Endothelial cell of umbilical vein (primary cell): ENCODE measurements at regions not wholly inside any gene's neighbourhood (a gene's known extent, or its start where the extent isn't known, plus 50 kb on each side); places are given as distances from the start of the nearest gene placed in this dataset.

ENCODE experiments used
- BruUV-seq: library from RNA; stranded (reverse); fragments of 400-500 nt; replicated peaks from 2 replicates; lab custom pipeline; 2021; lab: Mats Ljungman, UMichigan
- CTCF ChIA-PET: fragments of 300-600, 350-600 bp; sonication (Branson Sonifier 250); formaldehyde crosslinking; loops from one replicate; lab custom pipeline; 2021; ENCODE audit warnings: antibody characterized with exemption, inconsistent platforms; lab: Charles Lee
- POLR2A ChIA-PET: fragments of 300-600, 350-600 bp; sonication (Branson Sonifier 250); formaldehyde crosslinking; loops from one replicate; lab custom pipeline; 2021; ENCODE audit warnings: antibody characterized with exemption, inconsistent platforms; lab: Charles Lee
- DNase-seq: peaks from one replicate; pipeline ENCODE4 v3.0.0-alpha.2; 2011; ENCODE audit warnings: low read depth, low spot score
- FAIRE-seq: peaks from 2 replicates; lab custom pipeline; 2011; peaks lifted over from hg19 to GRCh38; lab: Jason Lieb, UNC
- H2AFZ ChIP-seq: 2 replicates; pipeline ENCODE4 v1.6.0; 2012; ENCODE audit warnings: low read depth, low read length, control low read depth, inconsistent platforms
- H3K27ac ChIP-seq: 2 replicates; pipeline ENCODE4 v1.5.1; 2011; ENCODE audit warnings: low read depth, mild to moderate bottlenecking, control low read depth, low read length, moderate library complexity; ENCODE audit not compliant: insufficient read depth
- H3K27me3 ChIP-seq, 2 experiments: 2 replicates each; pipeline versions ENCODE4 v1.6.0 to v1.6.1; 2011; ENCODE audit warnings: low read length in 2 of 2, mixed read lengths in 1 of 2; ENCODE audit not compliant: control insufficient read depth in 2 of 2, insufficient read depth in 2 of 2
- H3K36me3 ChIP-seq, 2 experiments: 2 replicates in 1 of 2; 3 replicates in 1 of 2; pipeline ENCODE4 v1.5.1; 2011; ENCODE audit warnings: low read length in 2 of 2, mild to moderate bottlenecking in 1 of 2, moderate library complexity in 1 of 2; ENCODE audit not compliant: control insufficient read depth in 2 of 2, insufficient read depth in 2 of 2; ENCODE audit errors: extremely low read depth in 1 of 2
- H3K4me1 ChIP-seq: 3 replicates; pipeline ENCODE4 v1.5.1; 2011; ENCODE audit warnings: mild to moderate bottlenecking, low read length; ENCODE audit not compliant: control insufficient read depth, insufficient read depth; ENCODE audit errors: extremely low read depth
- H3K4me2 ChIP-seq: 2 replicates; pipeline ENCODE4 v1.6.1; 2011; ENCODE audit warnings: low read length, control low read depth, mixed read lengths; ENCODE audit not compliant: insufficient read depth
- H3K4me3 ChIP-seq, 3 experiments: fragments of 200-600 bp in 1 of 3; sonication (generic), shearing (Covaris generic) in 1 of 3; replicated peaks in 1 of 3; 2 replicates each; pipeline ENCODE4 v1.5.1; 2011 to 2016; ENCODE audit warnings: control low read depth in 3 of 3, low read length in 3 of 3, mild to moderate bottlenecking in 2 of 3, inconsistent platforms in 1 of 3, low read depth in 1 of 3, moderate library complexity in 1 of 3; ENCODE audit not compliant: insufficient read depth in 1 of 3
- H3K79me2 ChIP-seq: 2 replicates; pipeline ENCODE4 v1.6.0; 2012; ENCODE audit warnings: low read length, inconsistent platforms; ENCODE audit not compliant: control insufficient read depth, insufficient read depth
- H3K9ac ChIP-seq: replicated peaks from 2 replicates; pipeline ENCODE3; 2011; ENCODE audit warnings: low read length, control low read depth; ENCODE audit not compliant: insufficient read depth; ENCODE audit errors: extremely low read depth
- H3K9me1 ChIP-seq: replicated peaks from 3 replicates; pipeline ENCODE4 v1.6.0; 2011; ENCODE audit warnings: mild to moderate bottlenecking, low read length; ENCODE audit not compliant: control insufficient read depth, insufficient read depth; ENCODE audit errors: extremely low read depth
- H3K9me3 ChIP-seq: replicated peaks from 2 replicates; pipeline ENCODE4 v1.5.1; 2012; ENCODE audit warnings: low read length, inconsistent platforms; ENCODE audit not compliant: control insufficient read depth, insufficient read depth
- H4K20me1 ChIP-seq: replicated peaks from 2 replicates; pipeline ENCODE3; 2011; ENCODE audit warnings: mild to moderate bottlenecking, low read length; ENCODE audit not compliant: control insufficient read depth, insufficient read depth; ENCODE audit errors: extremely low read depth
- CTCF ChIP-seq, 2 donors: IDR thresholded peaks; 1 replicate in 1 of 2; 2 replicates in 1 of 2; pipeline ENCODE4 v1.5.1; 2011; ENCODE audit warnings: low read length in 2 of 2, mild to moderate bottlenecking in 2 of 2, moderate library complexity in 2 of 2, control low read depth in 1 of 2, inconsistent platforms in 1 of 2, low read depth in 1 of 2; ENCODE audit not compliant: insufficient read depth in 1 of 2; ENCODE audit errors: extremely low read depth in 1 of 2
- EZH2 ChIP-seq: IDR thresholded peaks from 2 replicates; pipeline ENCODE4 v1.6.1; 2012; ENCODE audit warnings: borderline replicate concordance, low read depth, mild to moderate bottlenecking, moderate library complexity, low read length, inconsistent platforms; ENCODE audit not compliant: severe bottlenecking
- FOS ChIP-seq: IDR thresholded peaks from 2 replicates; pipeline ENCODE4 v1.6.1; 2011; ENCODE audit warnings: mild to moderate bottlenecking, low read length, moderate library complexity, borderline replicate concordance; ENCODE audit not compliant: insufficient read depth
- GATA2 ChIP-seq: IDR thresholded peaks from 2 replicates; pipeline ENCODE4 v1.7.0; 2011; ENCODE audit warnings: low read depth, mild to moderate bottlenecking, moderate library complexity, mixed read lengths, low read length; ENCODE audit not compliant: insufficient read length, insufficient read depth
- JUN ChIP-seq: IDR thresholded peaks from 2 replicates; pipeline ENCODE4 v1.6.1; 2011; ENCODE audit warnings: borderline replicate concordance, low read depth; ENCODE audit not compliant: insufficient read length, insufficient read depth
- MAX ChIP-seq: IDR thresholded peaks from 2 replicates; pipeline ENCODE4 v1.6.1; 2011; ENCODE audit not compliant: insufficient read depth, insufficient read length
- MYC ChIP-seq: IDR thresholded peaks from one replicate; pipeline ENCODE4 v1.6.1; 2011; ENCODE audit warnings: mild to moderate bottlenecking, low read depth, low read length
- POLR2A ChIP-seq: IDR thresholded peaks from 2 replicates; pipeline ENCODE4 v1.6.1; 2012; ENCODE audit warnings: low read depth, mild to moderate bottlenecking, control low read depth, low read length
- POLR2AphosphoS5 ChIP-seq: IDR thresholded peaks from 2 replicates; pipeline ENCODE4 v1.6.1; 2012; ENCODE audit warnings: low read depth, mild to moderate bottlenecking, control low read depth, low read length, moderate library complexity; ENCODE audit not compliant: insufficient read depth
- dilution Hi-C: fragments of 300-500 bp; cut with MboI; formaldehyde crosslinking; loops from one replicate; pipeline ENCODE4 v1.15.0; 2019; ENCODE audit warnings: low sequenced_read_pairs; ENCODE audit not compliant: extremely low pct_ligation_motif_present
- intact Hi-C: fragments of 100-400 bp; cut with micrococcal nuclease; formaldehyde crosslinking; loops from one replicate; pipeline ENCODE4 v1.10.0; 2022

DNA sequence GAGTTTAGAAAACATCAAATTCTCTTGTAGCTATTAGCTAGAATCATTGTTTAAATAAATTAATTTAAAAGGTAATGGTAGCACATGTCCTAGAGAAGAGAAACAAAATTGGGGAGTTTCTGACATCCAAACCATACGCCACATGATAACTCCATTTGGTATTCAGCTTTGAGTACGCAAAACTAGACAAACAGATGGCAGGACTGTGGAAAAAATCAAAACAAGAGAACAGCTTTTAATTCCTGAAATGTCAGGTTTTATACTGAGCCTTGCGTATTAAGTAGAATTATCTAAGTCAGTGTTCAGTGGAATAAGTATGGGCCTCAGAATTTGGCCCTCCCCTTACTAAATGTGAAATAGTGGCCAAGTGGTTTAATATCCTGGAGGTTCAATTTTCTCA is 82.4 kb upstream of the PDE1A start:
- no peaks in the 10 kb centered on the region for H3K9me1 ChIP-seq
- no peaks in the 10 kb centered on the region for H3K27me3 ChIP-seq
- dilution Hi-C loops = no loop called here
- no peak for DNase-seq
- no TSS peak for BruUV-seq
- no peak overlapping the region for H3K4me2 ChIP-seq
- no peaks in the 10 kb centered on the region for H3K36me3 ChIP-seq
- no peak for FAIRE-seq
- H3K9me3 ChIP-seq = no peaks in the 10 kb centered on the region
- TF ChIP-seq GATA2 (no peak), EZH2 (no peak), POLR2AphosphoS5 (no peak), CTCF (IDR thresholded peaks at IDR 0.05; ENCODE audit: extremely low read depth in 1 of 2, insufficient read depth in 1 of 2, low read depth in 1 of 2, low read length in 2 of 2) (no peak), JUN (no peak), MYC (no peak), MAX (no peak), FOS (no peak), POLR2A (no peak)
- no peak overlapping the region for H3K27ac ChIP-seq
- H3K4me3 ChIP-seq = no peak overlapping the region
- H4K20me1 ChIP-seq = no peaks in the 10 kb centered on the region
- ChIA-PET CTCF (interaction anchor here (1.1 to 1.4 kb wide), 2 partner anchors 9 to 10 kb away, joined by 3 read pairs; no protein-coding TSS in a partner anchor), POLR2A (no interaction called here)
- H3K9ac ChIP-seq = no peak overlapping the region
- H2AFZ ChIP-seq = no peak overlapping the region
- intact Hi-C loops = no loop called here
- H3K79me2 ChIP-seq = no peaks in the 10 kb centered on the region
- no peaks in the 10 kb centered on the region for H3K4me1 ChIP-seq
